Cerebellar nuclear complex (tissue), 1 donor: ENCODE measurements at regions not wholly inside any gene's neighbourhood (a gene's known extent, or its start where the extent isn't known, plus 50 kb on each side); places are given as distances from the start of the nearest gene placed in this dataset.

Source experiments
- DNase-seq, 2 experiments: peaks; one replicate each; lab custom pipeline; 2025; lab: John Stamatoyannopoulos, UW

DNA sequence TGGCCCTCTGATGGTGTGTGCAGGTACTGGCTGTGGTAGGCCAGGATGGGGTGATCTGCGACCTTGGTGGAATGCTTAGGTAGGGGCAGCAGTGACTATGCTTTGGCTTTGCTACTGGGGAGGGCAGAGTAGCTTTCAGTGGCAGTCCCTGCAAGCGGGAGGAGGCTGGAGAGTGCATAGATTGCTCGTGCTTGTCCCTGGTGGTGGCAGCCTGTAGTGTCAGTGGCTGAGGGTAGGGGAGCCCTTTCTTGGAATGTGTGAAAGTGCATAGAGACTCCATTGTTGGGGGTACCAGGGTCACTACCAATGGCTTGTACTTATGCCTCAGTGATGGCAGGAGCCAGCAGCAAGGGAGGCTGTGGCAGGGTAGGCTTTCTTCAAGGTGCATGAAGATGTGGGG, 582.6 kb downstream of the MRPL39 start:
- no peak for DNase-seq

- DNase-seq, result no peak
Measured at GRCh38 chr21:25005388-25005787, 601.9 kb downstream of the MRPL39 start.

- no peak for DNase-seq
Measured at GRCh38 chr21:25002676-25003075, 604.6 kb downstream of the MRPL39 start.

- DNase-seq, result no peak
Measured at GRCh38 chr21:24995216-24995615, 612.1 kb downstream of the MRPL39 start.

DNA sequence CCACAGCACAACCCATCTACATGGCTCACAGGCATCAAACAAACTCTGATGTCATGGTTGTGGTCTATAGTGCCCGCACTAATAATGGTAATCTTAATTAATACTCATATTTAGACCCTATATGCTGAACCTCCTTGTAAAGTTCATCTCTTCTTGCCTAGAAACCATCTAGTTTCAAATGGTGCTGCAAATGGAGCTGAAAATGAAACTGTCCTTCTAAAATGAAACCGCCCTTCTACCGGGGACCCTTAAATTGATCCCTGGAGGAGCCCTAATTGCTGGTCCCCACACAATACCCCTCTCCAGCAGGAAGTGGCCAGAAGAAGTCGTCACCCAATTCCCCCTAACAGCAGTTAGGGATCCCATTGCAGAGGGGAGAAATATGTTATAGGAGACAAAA, 612.6 kb downstream of the MRPL39 start:
- no peak for DNase-seq

GRCh38 chr21:24989516-24989915, 617.8 kb downstream of the MRPL39 start:
- DNase-seq, result no peak

GRCh38 chr21:24988941-24989340, 618.3 kb downstream of the MRPL39 start:
- no peak for DNase-seq

- DNase-seq, result no peak
Measured at GRCh38 chr21:24976238-24976637, 631.0 kb downstream of the MRPL39 start.

DNA sequence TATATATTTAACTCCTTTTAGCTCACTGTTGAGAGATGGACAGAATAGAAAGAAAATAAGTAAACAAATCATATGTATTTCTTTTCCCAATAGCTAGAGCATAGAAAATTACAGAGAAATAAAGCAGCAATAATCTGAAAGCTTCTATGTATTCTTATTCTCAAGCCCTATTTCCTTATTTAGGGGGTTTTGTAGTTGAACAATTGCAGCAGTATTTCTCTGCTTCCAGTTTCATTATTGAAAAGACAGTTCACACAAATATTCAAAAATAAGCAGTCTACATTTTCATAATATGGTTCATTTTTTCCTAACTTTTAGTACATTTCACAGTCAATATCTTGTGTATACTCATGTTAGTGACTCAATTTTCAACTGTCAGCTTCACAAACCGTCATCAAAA, 638.2 kb downstream of the MRPL39 start:
- no peak for DNase-seq

DNA sequence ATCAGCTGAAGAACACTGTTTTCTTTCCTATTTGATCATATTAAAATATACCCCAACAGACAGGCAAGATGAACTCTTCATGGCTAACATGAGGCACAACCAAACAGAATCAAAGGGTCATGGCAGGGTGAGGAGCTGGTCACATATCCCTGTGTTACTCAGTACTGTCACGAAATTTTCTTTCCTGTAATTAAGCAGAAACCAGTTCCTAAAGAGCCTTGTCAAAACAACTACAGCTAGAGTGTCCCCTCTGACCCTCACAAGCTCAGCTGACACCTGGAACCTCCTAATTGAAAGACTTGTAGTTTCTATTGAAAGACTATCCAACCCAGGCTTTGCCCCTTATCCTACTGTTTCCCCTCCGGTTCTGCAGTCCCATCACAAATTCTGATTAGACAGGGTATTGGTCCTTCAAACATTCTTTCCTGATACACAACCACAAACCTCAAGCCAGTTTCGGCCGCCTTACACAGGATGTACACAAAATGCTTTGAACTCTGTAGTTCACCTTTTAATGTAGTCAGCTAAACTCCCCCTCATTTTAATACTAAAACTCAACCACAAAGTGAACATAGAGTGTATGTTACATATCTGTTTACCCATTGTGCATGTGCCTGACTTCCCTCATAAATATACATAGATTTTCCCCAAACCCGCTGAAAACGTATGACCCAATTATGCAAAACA, 651.9 kb downstream of the MRPL39 start:
- no peak for DNase-seq

DNA sequence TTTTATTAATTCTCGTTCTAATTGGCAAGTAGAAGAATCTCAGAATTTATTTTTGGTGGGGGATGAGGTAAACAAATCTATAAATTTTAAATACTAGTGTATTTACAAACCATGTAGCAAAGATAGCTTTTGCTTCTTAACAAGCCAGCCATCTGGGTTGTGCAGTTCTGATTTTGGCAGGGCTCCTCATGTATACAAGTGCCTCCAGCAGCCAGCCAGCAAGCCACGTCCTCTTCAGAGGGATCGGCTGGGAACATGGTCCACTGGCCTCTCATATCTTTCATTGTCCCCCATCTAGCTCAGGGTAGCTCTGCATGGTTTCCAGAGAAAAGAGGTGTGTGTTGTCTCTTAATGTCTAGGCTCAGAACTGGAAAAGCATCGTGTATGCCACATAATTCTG, 659.1 kb downstream of the MRPL39 start:
- no peak for DNase-seq

DNA sequence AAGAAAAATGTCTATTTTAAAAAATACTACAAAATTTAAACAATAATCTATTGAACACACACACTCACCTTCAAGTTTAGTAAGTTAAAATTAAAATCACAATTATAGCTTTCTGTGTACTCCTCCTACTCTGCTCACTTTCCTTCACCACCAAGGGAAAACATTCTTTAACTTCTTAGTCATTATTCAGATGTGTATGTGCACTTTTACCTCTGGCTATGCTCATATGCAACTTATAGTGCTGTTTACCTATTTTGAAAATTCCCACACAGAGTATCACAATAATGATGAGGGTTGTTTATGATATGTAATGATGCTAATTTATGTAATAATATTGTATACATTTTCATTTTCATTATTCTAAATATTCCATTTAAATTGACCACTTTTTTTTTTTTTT, 661.4 kb downstream of the MRPL39 start:
- no peak for DNase-seq

DNA sequence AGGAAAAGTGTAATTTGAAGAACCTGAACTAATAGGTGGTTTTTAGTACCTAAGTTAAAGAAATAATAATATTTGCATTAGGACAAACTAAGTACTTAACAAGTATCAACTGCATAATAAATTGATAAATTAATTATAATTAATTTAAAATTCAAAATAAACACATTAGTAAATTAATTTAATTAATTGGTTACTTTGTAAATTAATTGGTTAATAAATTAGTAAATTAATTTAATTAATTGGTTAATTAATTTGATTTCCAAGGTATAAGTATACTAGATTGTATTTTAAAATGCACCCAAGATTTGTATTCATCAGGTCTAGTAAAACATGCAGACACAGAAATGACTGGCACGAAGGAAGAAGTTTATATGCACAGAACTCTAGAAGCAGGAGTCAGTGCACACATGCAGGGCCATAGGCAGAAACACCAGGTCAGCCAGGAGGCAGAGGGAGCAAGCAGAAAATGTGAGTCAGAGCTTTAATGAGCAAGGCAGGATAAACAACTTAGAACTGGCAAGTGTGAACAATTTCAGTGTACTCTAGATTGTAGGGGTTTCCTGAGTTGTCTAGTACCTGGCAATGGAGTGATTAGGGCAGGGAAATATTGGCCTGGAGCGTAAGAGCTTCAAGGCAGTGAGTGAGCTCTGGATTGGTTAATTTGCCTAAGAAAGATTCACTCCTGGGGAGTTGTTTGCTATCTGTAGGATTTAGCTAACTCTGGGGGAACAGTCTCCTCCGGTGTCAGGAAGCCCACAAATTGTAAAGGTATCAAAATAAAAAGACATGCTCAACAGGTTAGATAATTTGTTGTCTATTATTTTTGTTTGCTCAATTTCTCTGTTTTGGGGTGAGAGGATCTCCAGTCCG, 665.7 kb downstream of the MRPL39 start:
- no peak for DNase-seq

GRCh38 chr21:24939291-24939690, 668.0 kb downstream of the MRPL39 start:
- no peak for DNase-seq

GRCh38 chr21:24938573-24938972, 668.7 kb downstream of the MRPL39 start:
- no peak for DNase-seq

GRCh38 chr21:24935991-24936390, 671.3 kb downstream of the MRPL39 start:
- DNase-seq, result no peak

GRCh38 chr21:24910591-24910990, 696.7 kb downstream of the MRPL39 start:
- DNase-seq, result no peak

- no peak for DNase-seq
Measured at GRCh38 chr21:24903994-24904635, 703.2 kb downstream of the MRPL39 start.

DNA sequence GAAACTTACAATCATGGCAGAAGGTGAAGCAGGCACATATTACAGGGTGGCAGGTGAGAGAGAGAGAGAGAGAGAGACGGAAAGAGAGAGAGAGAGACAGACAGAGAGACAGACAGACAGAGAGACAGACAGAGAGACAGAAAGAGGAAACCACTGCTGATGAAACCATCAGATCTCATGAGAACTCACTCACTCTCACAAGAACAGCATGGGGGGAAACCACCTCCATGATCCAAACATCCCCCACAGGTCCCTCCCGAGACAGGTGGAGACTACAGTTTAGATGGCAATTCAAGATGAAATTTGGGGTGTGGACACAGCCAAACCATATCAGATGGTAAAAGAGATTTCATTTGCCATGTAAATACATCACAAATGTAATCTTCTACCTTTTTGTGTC, 708.1 kb downstream of the MRPL39 start:
- no peak for DNase-seq

DNA sequence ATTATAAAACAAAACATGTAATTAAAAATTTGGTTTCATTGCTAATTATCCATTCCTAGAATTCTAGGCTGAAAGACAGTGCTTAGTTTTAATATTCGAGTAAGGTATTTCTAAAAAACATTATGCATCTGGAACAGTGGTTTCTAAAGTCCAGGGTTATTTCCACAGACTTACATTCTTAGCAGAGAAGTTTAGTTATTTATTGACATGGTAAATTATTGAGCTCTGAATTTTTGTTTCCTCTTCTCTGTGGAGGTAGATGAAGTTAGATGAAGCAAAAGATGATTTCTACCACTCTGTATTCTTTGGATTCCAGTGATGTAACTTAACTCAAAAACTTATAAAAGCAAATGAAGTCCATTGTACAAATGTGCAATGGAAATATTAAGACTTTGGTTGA, 709.4 kb downstream of the MRPL39 start:
- DNase-seq, result no peak

- no peak for DNase-seq
Measured at GRCh38 chr21:24896735-24897124, 710.6 kb downstream of the MRPL39 start.

DNA sequence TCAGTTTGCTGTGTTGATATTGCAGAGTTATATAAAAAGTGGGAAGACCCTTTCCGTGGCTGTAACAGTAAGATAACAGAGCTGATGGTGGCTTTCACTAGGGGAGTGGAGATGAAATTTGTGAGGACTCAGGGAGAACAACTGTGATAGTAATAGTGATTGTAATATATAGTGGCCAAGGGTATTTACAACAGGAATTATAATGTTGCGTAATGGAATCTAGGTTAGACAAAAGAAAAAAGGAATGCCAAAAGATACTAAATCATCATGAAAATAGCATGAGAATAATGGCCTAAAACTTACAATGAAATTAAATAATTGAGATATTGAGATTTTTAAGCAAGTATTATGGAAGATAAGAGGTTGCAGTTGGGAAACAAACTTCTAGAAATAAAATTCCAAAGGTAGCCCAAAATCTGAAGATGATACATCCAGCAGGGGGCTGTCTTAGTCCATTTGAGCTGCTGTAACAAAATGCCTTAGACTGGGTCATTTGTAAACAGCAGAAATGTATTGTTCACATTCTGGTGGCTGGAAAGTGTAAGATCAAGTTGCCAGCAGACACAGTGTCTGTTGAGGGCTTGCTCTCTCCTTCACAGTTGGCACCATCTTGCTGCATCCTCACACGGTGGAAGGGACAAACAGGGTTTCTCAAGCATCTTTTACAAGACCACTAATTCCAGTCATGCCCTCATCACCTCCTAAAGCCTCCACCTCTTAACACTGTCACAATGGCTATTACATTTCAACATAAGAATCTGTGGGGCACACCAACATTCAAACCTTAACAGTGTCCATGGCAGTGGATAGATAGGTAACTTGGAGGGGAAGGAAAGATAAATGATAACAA, 711.2 kb downstream of the MRPL39 start:
- no peak for DNase-seq
